ENCODE measurements at regions not wholly inside any gene's neighbourhood (a gene's known extent, or its start where the extent isn't known, plus 50 kb on each side); places are given as distances from the start of the nearest gene placed in this dataset.

GRCh38 chr18:59085797-59086196, 53.9 kb upstream of the SEC11C start:
- Histone ChIP-seq H3K4me1 (ENCODE audit: insufficient read depth, low read length) (no peaks in the 10 kb centered on the region), H3K27me3 (ENCODE audit: low read length) (peaks cover 8% of the 10 kb centered on the region; the same call in 1 of the 2 replicates), H3K9ac (ENCODE audit: low read length) (no peak overlapping the region), H4K20me1 (ENCODE audit: low read length) (no peaks in the 10 kb centered on the region), H3K79me2 (ENCODE audit: low read length) (no peaks in the 10 kb centered on the region), H3K4me2 (ENCODE audit: low read length) (no peak overlapping the region), H3K9me2 (replicated peaks; ENCODE audit: low read length) (no peaks in the 10 kb centered on the region), H3K27ac (ENCODE audit: low read length) (no peak overlapping the region), H3K36me3 (ENCODE audit: low read depth, low read length) (no peaks in the 10 kb centered on the region), H3F3A (ENCODE audit: low read length, unreplicated experiment) (no peaks in the 10 kb centered on the region), H3K4me3 (ENCODE audit: low read length) (no peak overlapping the region), H3K9me3 (ENCODE audit: low read length) (no peaks in the 10 kb centered on the region), H2AFZ (ENCODE audit: low read length) (no peak overlapping the region)
- intact Hi-C loops (cut with micrococcal nuclease) = loop anchor here (10.0 kb wide), 1 partner anchor 319 kb away; no protein-coding TSS in a partner anchor
- ATAC-seq (no peak), DNase-seq (no peak)
- CTCF ChIA-PET = interaction anchor here (1.2 kb wide), 1 partner anchor 317 kb away, joined by 3 read pairs; no protein-coding TSS in a partner anchor
- POLR2A ChIA-PET (ENCODE audit: unreplicated experiment) = no interaction called here
- TF ChIP-seq EZH2 (IDR thresholded peaks at IDR 0.05; ENCODE audit: low read length, unreplicated experiment) = no peak
- no peak for TF ChIP-seq EZH2phosphoT487 (IDR thresholded peaks at IDR 0.05; ENCODE audit: borderline replicate concordance, low read length)
- no peak for TF ChIP-seq CTCF (conservative IDR thresholded peaks at IDR 0.05; ENCODE audit: low read depth, low read length)
- no TSS peak for BruUV-seq (replicated peaks)

DNA sequence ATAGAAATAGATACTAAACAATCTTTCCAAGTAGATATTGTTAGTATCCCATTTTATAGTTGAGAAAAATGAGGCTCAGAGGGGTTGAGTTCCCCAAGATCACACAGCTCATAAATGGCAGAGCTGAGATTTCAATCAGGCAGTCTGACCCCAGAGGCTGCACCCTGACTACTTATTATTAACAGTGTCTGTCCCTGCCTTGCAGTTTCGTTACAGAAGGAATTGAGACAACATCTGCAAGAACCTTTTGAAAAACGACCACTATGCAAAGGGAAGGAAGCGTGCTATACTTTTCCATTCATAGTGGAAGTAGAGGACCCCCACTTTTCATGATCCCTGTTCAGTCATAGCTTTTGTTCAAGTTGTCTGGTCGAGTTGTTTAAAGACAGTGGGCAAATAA, 53.2 kb upstream of the SEC11C start:
- no peak for ATAC-seq
- no peaks in the 10 kb centered on the region for H4K20me1 ChIP-seq (ENCODE audit: low read length)
- DNase-seq = no peak
- no peak overlapping the region for H2AFZ ChIP-seq (ENCODE audit: low read length)
- no peak for TF ChIP-seq EZH2phosphoT487 (IDR thresholded peaks at IDR 0.05; ENCODE audit: borderline replicate concordance, low read length)
- no peak for TF ChIP-seq CTCF (conservative IDR thresholded peaks at IDR 0.05; ENCODE audit: low read depth, low read length)
- TF ChIP-seq EZH2 (IDR thresholded peaks at IDR 0.05; ENCODE audit: low read length, unreplicated experiment) = no peak
- BruUV-seq (replicated peaks) = no TSS peak
- H3K79me2 ChIP-seq (ENCODE audit: low read length) = no peaks in the 10 kb centered on the region
- H3K27ac ChIP-seq (ENCODE audit: low read length) = no peak overlapping the region
- H3K9me2 ChIP-seq (replicated peaks; ENCODE audit: low read length) = no peaks in the 10 kb centered on the region
- no peak overlapping the region for H3K9ac ChIP-seq (ENCODE audit: low read length)
- H3K4me2 ChIP-seq (ENCODE audit: low read length) = no peak overlapping the region
- ChIA-PET POLR2A (ENCODE audit: unreplicated experiment) (no interaction called here), CTCF (no interaction called here)
- H3K4me1 ChIP-seq (ENCODE audit: insufficient read depth, low read length) = no peaks in the 10 kb centered on the region
- H3F3A ChIP-seq (ENCODE audit: low read length, unreplicated experiment) = no peaks in the 10 kb centered on the region
- H3K36me3 ChIP-seq (ENCODE audit: low read depth, low read length) = no peaks in the 10 kb centered on the region
- peaks cover 15% of the 10 kb centered on the region; the same call in 1 of the 2 replicates for H3K27me3 ChIP-seq (ENCODE audit: low read length)
- H3K4me3 ChIP-seq (ENCODE audit: low read length) = no peak overlapping the region
- H3K9me3 ChIP-seq (ENCODE audit: low read length) = no peaks in the 10 kb centered on the region
- intact Hi-C loops (cut with micrococcal nuclease) = loop anchor here (10.0 kb wide), 1 partner anchor 318 kb away; no protein-coding TSS in a partner anchor

- peaks cover 18% of the 10 kb centered on the region; the same call in 1 of the 2 replicates for H3K27me3 ChIP-seq (ENCODE audit: low read length)
- H3K9me2 ChIP-seq (replicated peaks; ENCODE audit: low read length) = no peaks in the 10 kb centered on the region
- no peaks in the 10 kb centered on the region for H3F3A ChIP-seq (ENCODE audit: low read length, unreplicated experiment)
- ChIA-PET CTCF (no interaction called here), POLR2A (ENCODE audit: unreplicated experiment) (no interaction called here)
- TF ChIP-seq EZH2phosphoT487 (IDR thresholded peaks at IDR 0.05; ENCODE audit: borderline replicate concordance, low read length) (no peak), EZH2 (IDR thresholded peaks at IDR 0.05; ENCODE audit: low read length, unreplicated experiment) (no peak), CTCF (conservative IDR thresholded peaks at IDR 0.05; ENCODE audit: low read depth, low read length) (no peak)
- no peaks in the 10 kb centered on the region for H4K20me1 ChIP-seq (ENCODE audit: low read length)
- H3K9ac ChIP-seq (ENCODE audit: low read length) = no peak overlapping the region
- ATAC-seq = no peak
- DNase-seq = no peak
- no peak overlapping the region for H3K4me3 ChIP-seq (ENCODE audit: low read length)
- BruUV-seq (replicated peaks) = no TSS peak
- H3K27ac ChIP-seq (ENCODE audit: low read length) = no peak overlapping the region
- H3K4me1 ChIP-seq (ENCODE audit: insufficient read depth, low read length) = no peaks in the 10 kb centered on the region
- no peaks in the 10 kb centered on the region for H3K36me3 ChIP-seq (ENCODE audit: low read depth, low read length)
- H3K4me2 ChIP-seq (ENCODE audit: low read length) = no peak overlapping the region
- H2AFZ ChIP-seq (ENCODE audit: low read length) = no peak overlapping the region
- intact Hi-C loops (cut with micrococcal nuclease) = loop anchor here (10.0 kb wide), 1 partner anchor 317 kb away; no protein-coding TSS in a partner anchor
- no peaks in the 10 kb centered on the region for H3K9me3 ChIP-seq (ENCODE audit: low read length)
- no peaks in the 10 kb centered on the region for H3K79me2 ChIP-seq (ENCODE audit: low read length)
Measured at GRCh38 chr18:59087391-59087790, 52.3 kb upstream of the SEC11C start.

Measured in PC-3 (cell line).